ENCODE measurements at regions not wholly inside any gene's neighbourhood (a gene's known extent, or its start where the extent isn't known, plus 50 kb on each side); places are given as distances from the start of the nearest gene placed in this dataset.

DNA sequence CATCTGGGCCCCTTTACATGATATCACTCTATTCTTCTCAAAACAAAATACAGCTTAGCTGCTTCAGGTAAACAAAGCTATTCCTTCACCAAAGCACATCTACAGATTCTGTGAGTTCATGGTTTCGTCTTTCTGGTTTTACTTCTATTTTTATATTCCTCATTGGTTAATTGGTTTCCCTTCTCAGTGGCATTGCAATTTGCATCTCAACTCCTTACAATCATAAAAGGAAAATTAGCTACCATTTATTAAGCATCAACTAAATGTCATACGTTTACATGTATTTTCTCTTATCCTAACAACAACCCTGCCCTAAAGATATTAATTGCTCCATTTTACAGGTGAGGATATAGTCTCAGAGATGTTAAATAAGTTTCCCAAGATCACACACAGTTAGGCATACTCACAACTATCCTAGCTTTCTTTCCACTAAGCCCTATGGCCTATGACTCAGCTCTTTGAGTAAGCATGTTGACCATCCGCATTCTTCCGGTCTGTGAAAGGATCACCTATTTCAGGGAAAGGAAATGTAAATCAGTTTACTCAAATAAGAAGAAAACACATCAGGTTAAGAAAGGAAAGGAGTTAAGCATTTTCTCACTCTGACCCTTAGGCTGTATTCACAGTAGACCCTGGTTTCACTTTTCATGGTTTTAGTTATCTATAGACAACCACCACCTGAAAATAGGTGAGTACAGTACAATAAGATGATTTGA is 146.1 kb downstream of the CAAP1 start:
- H3K4me3 ChIP-seq (ENCODE audit: low read depth, low read length, poor library complexity, severe bottlenecking), result no peak overlapping the region
- no peaks in the 10 kb centered on the region for H3K79me2 ChIP-seq (ENCODE audit: insufficient read depth, low read length)
- 0 out of 2 replicates have a peak overlapping the region, but pooled peaks have one; percentile 27 for H2AFZ ChIP-seq (ENCODE audit: low read length)
- H3K4me1 ChIP-seq (ENCODE audit: insufficient read depth, low read length, severe bottlenecking), result peaks cover 9% of the 10 kb centered on the region
- no peaks in the 10 kb centered on the region for H3K36me3 ChIP-seq (ENCODE audit: insufficient read depth, low read length)
- no peak overlapping the region for H3K4me2 ChIP-seq (ENCODE audit: low read length)
- no peaks in the 10 kb centered on the region for H4K20me1 ChIP-seq (ENCODE audit: insufficient read depth, low read length)
- H3K27ac ChIP-seq (ENCODE audit: low read depth, low read length, poor library complexity, severe bottlenecking), result no peak overlapping the region
- H3K27me3 ChIP-seq (ENCODE audit: insufficient read depth, low read length), result no peaks in the 10 kb centered on the region
- TF ChIP-seq, protein P1, sequence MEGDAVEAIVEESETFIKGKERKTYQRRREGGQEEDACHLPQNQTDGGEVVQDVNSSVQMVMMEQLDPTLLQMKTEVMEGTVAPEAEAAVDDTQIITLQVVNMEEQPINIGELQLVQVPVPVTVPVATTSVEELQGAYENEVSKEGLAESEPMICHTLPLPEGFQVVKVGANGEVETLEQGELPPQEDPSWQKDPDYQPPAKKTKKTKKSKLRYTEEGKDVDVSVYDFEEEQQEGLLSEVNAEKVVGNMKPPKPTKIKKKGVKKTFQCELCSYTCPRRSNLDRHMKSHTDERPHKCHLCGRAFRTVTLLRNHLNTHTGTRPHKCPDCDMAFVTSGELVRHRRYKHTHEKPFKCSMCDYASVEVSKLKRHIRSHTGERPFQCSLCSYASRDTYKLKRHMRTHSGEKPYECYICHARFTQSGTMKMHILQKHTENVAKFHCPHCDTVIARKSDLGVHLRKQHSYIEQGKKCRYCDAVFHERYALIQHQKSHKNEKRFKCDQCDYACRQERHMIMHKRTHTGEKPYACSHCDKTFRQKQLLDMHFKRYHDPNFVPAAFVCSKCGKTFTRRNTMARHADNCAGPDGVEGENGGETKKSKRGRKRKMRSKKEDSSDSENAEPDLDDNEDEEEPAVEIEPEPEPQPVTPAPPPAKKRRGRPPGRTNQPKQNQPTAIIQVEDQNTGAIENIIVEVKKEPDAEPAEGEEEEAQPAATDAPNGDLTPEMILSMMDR (IDR thresholded peaks at IDR 0.05; ENCODE audit: low read length), result no peak
- no peak for TF ChIP-seq EZH2 (IDR thresholded peaks at IDR 0.05; ENCODE audit: borderline replicate concordance, low read length)
- no peaks in the 10 kb centered on the region for H3F3A ChIP-seq (ENCODE audit: insufficient read depth, low read length)
- no peaks in the 10 kb centered on the region for H3K9me2 ChIP-seq (ENCODE audit: low read depth, low read length)
- H3K9me3 ChIP-seq (ENCODE audit: low read length), result no peaks in the 10 kb centered on the region
- H3K9ac ChIP-seq (ENCODE audit: low read length), result no peak overlapping the region

DNA sequence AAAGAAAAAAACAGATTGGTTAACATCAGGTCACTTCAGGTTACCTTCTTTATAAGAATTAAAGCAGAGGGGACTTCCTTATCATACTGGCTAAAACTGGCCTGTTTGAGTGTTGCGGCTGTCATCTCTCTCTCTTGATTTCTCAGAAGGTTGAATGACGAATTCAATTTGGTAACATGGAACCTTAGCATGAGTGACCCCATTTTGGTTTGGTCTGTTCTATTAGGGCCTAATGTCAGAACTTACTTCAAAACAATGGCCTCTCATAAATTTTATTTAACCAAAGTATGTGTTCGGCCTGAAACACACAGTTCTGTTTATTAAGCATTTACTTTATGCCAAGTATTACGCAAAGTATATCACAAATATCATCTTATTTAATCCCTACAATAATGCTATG is 147.5 kb downstream of the CAAP1 start:
- Histone ChIP-seq H3K4me3 (ENCODE audit: low read depth, low read length, poor library complexity, severe bottlenecking) (no peak overlapping the region), H3K79me2 (ENCODE audit: insufficient read depth, low read length) (no peaks in the 10 kb centered on the region), H3F3A (ENCODE audit: insufficient read depth, low read length) (no peaks in the 10 kb centered on the region), H3K27ac (ENCODE audit: low read depth, low read length, poor library complexity, severe bottlenecking) (no peak overlapping the region), H3K27me3 (ENCODE audit: insufficient read depth, low read length) (no peaks in the 10 kb centered on the region), H4K20me1 (ENCODE audit: insufficient read depth, low read length) (no peaks in the 10 kb centered on the region), H3K36me3 (ENCODE audit: insufficient read depth, low read length) (no peaks in the 10 kb centered on the region), H3K9me3 (ENCODE audit: low read length) (no peaks in the 10 kb centered on the region), H3K9ac (ENCODE audit: low read length) (no peak overlapping the region), H3K9me2 (ENCODE audit: low read depth, low read length) (no peaks in the 10 kb centered on the region), H3K4me1 (ENCODE audit: insufficient read depth, low read length, severe bottlenecking) (peaks cover 9% of the 10 kb centered on the region), H3K4me2 (ENCODE audit: low read length) (no peak overlapping the region), H2AFZ (ENCODE audit: low read length) (no peak overlapping the region)
- no peak for TF ChIP-seq EZH2 (IDR thresholded peaks at IDR 0.05; ENCODE audit: borderline replicate concordance, low read length)
- TF ChIP-seq, protein P1 (IDR thresholded peaks at IDR 0.05; ENCODE audit: low read length), result no peak

GRCh38 chr9:26744191-26744965 is 148.2 kb downstream of the CAAP1 start:
- Histone ChIP-seq H4K20me1 (ENCODE audit: insufficient read depth, low read length) (no peaks in the 10 kb centered on the region), H3K4me2 (ENCODE audit: low read length) (no peak overlapping the region), H3K4me3 (ENCODE audit: low read depth, low read length, poor library complexity, severe bottlenecking) (no peak overlapping the region), H3K27ac (ENCODE audit: low read depth, low read length, poor library complexity, severe bottlenecking) (no peak overlapping the region), H3K9ac (ENCODE audit: low read length) (no peak overlapping the region), H3K4me1 (ENCODE audit: insufficient read depth, low read length, severe bottlenecking) (peaks cover 9% of the 10 kb centered on the region), H3F3A (ENCODE audit: insufficient read depth, low read length) (no peaks in the 10 kb centered on the region), H3K36me3 (ENCODE audit: insufficient read depth, low read length) (no peaks in the 10 kb centered on the region), H2AFZ (ENCODE audit: low read length) (no peak overlapping the region), H3K9me3 (ENCODE audit: low read length) (no peaks in the 10 kb centered on the region), H3K27me3 (ENCODE audit: insufficient read depth, low read length) (no peaks in the 10 kb centered on the region), H3K79me2 (ENCODE audit: insufficient read depth, low read length) (no peaks in the 10 kb centered on the region), H3K9me2 (ENCODE audit: low read depth, low read length) (no peaks in the 10 kb centered on the region)
- TF ChIP-seq EZH2 (IDR thresholded peaks at IDR 0.05; ENCODE audit: borderline replicate concordance, low read length), result no peak
- TF ChIP-seq, protein P1 (IDR thresholded peaks at IDR 0.05; ENCODE audit: low read length), result peak; percentile 73
